ENCODE measurements at regions not wholly inside any gene's neighbourhood (a gene's known extent, or its start where the extent isn't known, plus 50 kb on each side); places are given as distances from the start of the nearest gene placed in this dataset.

- no peak for TF ChIP-seq CREB1 (CRISPR knock-in tag; IDR thresholded peaks at IDR 0.05; ENCODE audit: low read depth)
- no peak for TF ChIP-seq CTCF (conservative IDR thresholded peaks at IDR 0.05; ENCODE audit: low read depth in 2 of 2)
- TF ChIP-seq ETS1 (IDR thresholded peaks at IDR 0.05), result no peak
- TF ChIP-seq POLR2AphosphoS5 (IDR thresholded peaks at IDR 0.05; ENCODE audit: low read depth), result no peak
- no peak for TF ChIP-seq EZH2 (IDR thresholded peaks at IDR 0.05; ENCODE audit: low read depth, unreplicated experiment)
- no peak for TF ChIP-seq JUNB (IDR thresholded peaks at IDR 0.05; ENCODE audit: unreplicated experiment)
- TF ChIP-seq NANOG (IDR thresholded peaks at IDR 0.05; ENCODE audit: borderline replicate concordance), result no peak
- no peak for TF ChIP-seq ZNF331 (CRISPR knock-in tag; IDR thresholded peaks at IDR 0.05; ENCODE audit: low read depth)
These were observed 79.0 kb downstream of the BUD13 start for GRCh38 chr11:116693593-116694348.
